HEK293 (cell line): ENCODE measurements at regions not wholly inside any gene's neighbourhood (a gene's known extent, or its start where the extent isn't known, plus 50 kb on each side); places are given as distances from the start of the nearest gene placed in this dataset.

Experiments
- CTCF ChIA-PET: fragments of 350-600 bp; formaldehyde crosslinking; extraction: SDS; loops from one replicate; lab custom pipeline; 2021; ENCODE audit warnings: antibody characterized with exemption; lab: Yijun Ruan, JAX
- POLR2A ChIA-PET: fragments of 300-600 bp; formaldehyde crosslinking; extraction: SDS; loops from one replicate; lab custom pipeline; 2020; ENCODE audit warnings: antibody characterized with exemption, inconsistent platforms; lab: Yijun Ruan, JAX
- H3K27ac ChIP-seq: fragments of 200-500 bp; sonication (Bioruptor generic); 2 replicates; pipeline ENCODE4 v1.5.1; 2014; ENCODE audit warnings: low read depth, low read length, control low read depth, inconsistent platforms; ENCODE audit errors: extremely low read depth
- H3K36me3 ChIP-seq, 2 experiments: fragments of 200-500 bp in 1 of 2; sonication (Bioruptor generic) in 1 of 2; 1 replicate in 1 of 2; 2 replicates in 1 of 2; pipeline ENCODE4 v1.5.1; 2014 to 2017; ENCODE audit warnings: inconsistent platforms in 2 of 2, low read length in 2 of 2; ENCODE audit not compliant: control insufficient read depth in 2 of 2, insufficient read depth in 1 of 2
- H3K4me1 ChIP-seq: fragments of 200-500 bp; sonication (Bioruptor generic); 2 replicates; pipeline ENCODE4 v1.5.1; 2014; ENCODE audit warnings: mild to moderate bottlenecking, low read length, inconsistent platforms; ENCODE audit not compliant: control insufficient read depth, insufficient read depth
- H3K4me3 ChIP-seq: 2 replicates; pipeline ENCODE4 v1.5.1; 2011; ENCODE audit warnings: low read depth, mild to moderate bottlenecking, control low read depth, low read length, moderate library complexity
- H3K9me3 ChIP-seq: fragments of 200-500 bp; sonication (Bioruptor generic); 2 replicates; pipeline ENCODE4 v1.5.1; 2014; ENCODE audit warnings: low read depth, low read length, inconsistent platforms; ENCODE audit not compliant: control insufficient read depth, insufficient read depth
- SP2 ChIP-seq: fragments of 450-650 bp; formaldehyde crosslinking; IDR thresholded peaks from 2 replicates; pipeline ENCODE4 v1.5.1; 2016; ENCODE audit warnings: missing biosample characterization, missing genetic modification characterization
- YY2 ChIP-seq: fragments of 450-650 bp; formaldehyde crosslinking; IDR thresholded peaks from 2 replicates; pipeline ENCODE4 v1.5.1; 2016; ENCODE audit warnings: missing biosample characterization, missing genetic modification characterization
- ZFP37 ChIP-seq: fragments of 450-650 bp; formaldehyde crosslinking; IDR thresholded peaks from 2 replicates; pipeline ENCODE4 v1.5.1; 2016; ENCODE audit warnings: missing biosample characterization, missing genetic modification characterization
- ZNF155 ChIP-seq: fragments of 450-650 bp; formaldehyde crosslinking; IDR thresholded peaks from 2 replicates; pipeline ENCODE4 v1.5.1; 2016; ENCODE audit warnings: missing biosample characterization, missing genetic modification characterization
- ZNF302 ChIP-seq: fragments of 450-650 bp; formaldehyde crosslinking; IDR thresholded peaks from 2 replicates; pipeline ENCODE4 v1.5.1; 2016; ENCODE audit warnings: missing biosample characterization, missing genetic modification characterization, low read depth
- ZNF324 ChIP-seq: fragments of 450-650 bp; formaldehyde crosslinking; IDR thresholded peaks from 2 replicates; pipeline ENCODE4 v1.5.1; 2016; ENCODE audit warnings: missing biosample characterization, missing genetic modification characterization
- ZNF473 ChIP-seq: fragments of 450-650 bp; formaldehyde crosslinking; IDR thresholded peaks from 2 replicates; pipeline ENCODE4 v1.5.1; 2017; ENCODE audit warnings: missing biosample characterization, missing genetic modification characterization
- ZNF501 ChIP-seq: fragments of 450-650 bp; formaldehyde crosslinking; IDR thresholded peaks from 2 replicates; pipeline ENCODE4 v1.5.1; 2016; ENCODE audit warnings: missing biosample characterization, missing genetic modification characterization
- ZNF514 ChIP-seq: fragments of 450-650 bp; formaldehyde crosslinking; IDR thresholded peaks from 2 replicates; pipeline ENCODE4 v1.5.1; 2016; ENCODE audit warnings: missing biosample characterization, missing genetic modification characterization
- ZNF529 ChIP-seq: fragments of 450-650 bp; formaldehyde crosslinking; IDR thresholded peaks from 2 replicates; pipeline ENCODE4 v1.5.1; 2017; ENCODE audit warnings: missing genetic modification characterization, missing biosample characterization; ENCODE audit not compliant: insufficient replicate concordance
- ZNF544 ChIP-seq: fragments of 450-650 bp; formaldehyde crosslinking; IDR thresholded peaks from 2 replicates; pipeline ENCODE4 v1.5.0; 2017; ENCODE audit warnings: missing biosample characterization, missing genetic modification characterization
- ZNF558 ChIP-seq: fragments of 450-650 bp; formaldehyde crosslinking; IDR thresholded peaks from 2 replicates; pipeline ENCODE4 v1.5.1; 2016; ENCODE audit warnings: missing biosample characterization, missing genetic modification characterization
- ZNF777 ChIP-seq: fragments of 450-650 bp; formaldehyde crosslinking; IDR thresholded peaks from 2 replicates; pipeline ENCODE4 v1.5.1; 2017; ENCODE audit warnings: missing biosample characterization, missing genetic modification characterization, borderline replicate concordance
- TF ChIP-seq, protein P1 (sequence below): fragments of 450-650 bp; formaldehyde crosslinking; conservative IDR thresholded peaks from 2 replicates; pipeline ENCODE4 v1.5.1; 2016; ENCODE audit warnings: low read depth, missing biosample characterization, missing genetic modification characterization
- TF ChIP-seq, protein P2 (sequence below): fragments of 450-650 bp; formaldehyde crosslinking; IDR thresholded peaks from 2 replicates; pipeline ENCODE4; 2016; ENCODE audit warnings: missing biosample characterization, missing genetic modification characterization
- TF ChIP-seq, protein P3 (sequence below): fragments of 450-650 bp; formaldehyde crosslinking; IDR thresholded peaks from 2 replicates; pipeline ENCODE4 v1.5.1; 2016; ENCODE audit warnings: missing biosample characterization, missing genetic modification characterization
- TF ChIP-seq, protein P4 (sequence below): fragments of 450-650 bp; formaldehyde crosslinking; IDR thresholded peaks from 2 replicates; pipeline ENCODE4 v1.5.1; 2016; ENCODE audit warnings: missing biosample characterization, missing genetic modification characterization, borderline replicate concordance

DNA sequence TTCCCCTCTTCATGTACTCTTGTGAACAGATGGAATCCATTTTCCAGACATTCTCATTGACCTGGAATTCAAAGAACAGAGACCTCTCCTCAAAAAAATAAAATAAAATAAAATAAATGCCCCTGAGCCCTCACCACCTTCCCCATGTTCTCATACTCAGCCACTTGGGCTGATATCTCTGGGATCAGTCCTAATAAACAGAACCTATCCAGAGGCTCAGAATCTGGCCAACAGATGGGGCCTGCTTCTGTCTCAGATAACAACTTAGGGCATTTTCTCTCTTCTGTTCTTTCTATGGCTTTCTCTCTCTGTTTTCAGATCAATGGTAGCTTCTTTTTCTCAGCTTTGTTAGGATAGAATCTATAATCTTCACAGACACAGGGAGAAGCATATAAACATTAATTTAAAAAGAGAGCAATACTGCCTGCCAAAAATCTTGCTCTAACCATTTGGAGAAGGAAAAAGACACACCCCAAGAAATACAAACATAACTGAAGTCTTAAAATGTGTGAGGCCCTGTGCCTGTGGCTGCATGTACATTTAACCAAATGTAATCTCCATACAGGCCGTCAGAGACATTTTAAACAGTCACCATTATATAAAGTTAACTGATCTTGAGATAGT is 907.1 kb downstream of the FAT4 start:
- Histone ChIP-seq H3K27ac (no peak overlapping the region), H3K9me3 (no peaks in the 10 kb centered on the region), H3K4me1 (no peaks in the 10 kb centered on the region), H3K36me3 (no peaks in the 10 kb centered on the region), H3K4me3 (no peak overlapping the region)
- no peak for TF ChIP-seq YY2 (tag by site-specific recombination)
- TF ChIP-seq ZNF324, result no peak
- no peak for TF ChIP-seq ZNF501
- TF ChIP-seq, protein P1, sequence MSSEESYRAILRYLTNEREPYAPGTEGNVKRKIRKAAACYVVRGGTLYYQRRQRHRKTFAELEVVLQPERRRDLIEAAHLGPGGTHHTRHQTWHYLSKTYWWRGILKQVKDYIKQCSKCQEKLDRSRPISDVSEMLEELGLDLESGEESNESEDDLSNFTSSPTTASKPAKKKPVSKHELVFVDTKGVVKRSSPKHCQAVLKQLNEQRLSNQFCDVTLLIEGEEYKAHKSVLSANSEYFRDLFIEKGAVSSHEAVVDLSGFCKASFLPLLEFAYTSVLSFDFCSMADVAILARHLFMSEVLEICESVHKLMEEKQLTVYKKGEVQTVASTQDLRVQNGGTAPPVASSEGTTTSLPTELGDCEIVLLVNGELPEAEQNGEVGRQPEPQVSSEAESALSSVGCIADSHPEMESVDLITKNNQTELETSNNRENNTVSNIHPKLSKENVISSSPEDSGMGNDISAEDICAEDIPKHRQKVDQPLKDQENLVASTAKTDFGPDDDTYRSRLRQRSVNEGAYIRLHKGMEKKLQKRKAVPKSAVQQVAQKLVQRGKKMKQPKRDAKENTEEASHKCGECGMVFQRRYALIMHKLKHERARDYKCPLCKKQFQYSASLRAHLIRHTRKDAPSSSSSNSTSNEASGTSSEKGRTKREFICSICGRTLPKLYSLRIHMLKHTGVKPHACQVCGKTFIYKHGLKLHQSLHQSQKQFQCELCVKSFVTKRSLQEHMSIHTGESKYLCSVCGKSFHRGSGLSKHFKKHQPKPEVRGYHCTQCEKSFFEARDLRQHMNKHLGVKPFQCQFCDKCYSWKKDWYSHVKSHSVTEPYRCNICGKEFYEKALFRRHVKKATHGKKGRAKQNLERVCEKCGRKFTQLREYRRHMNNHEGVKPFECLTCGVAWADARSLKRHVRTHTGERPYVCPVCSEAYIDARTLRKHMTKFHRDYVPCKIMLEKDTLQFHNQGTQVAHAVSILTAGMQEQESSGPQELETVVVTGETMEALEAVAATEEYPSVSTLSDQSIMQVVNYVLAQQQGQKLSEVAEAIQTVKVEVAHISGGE (tag by site-specific recombination), result no peak
- TF ChIP-seq SP2 (tag by site-specific recombination), result no peak
- TF ChIP-seq, protein P2, sequence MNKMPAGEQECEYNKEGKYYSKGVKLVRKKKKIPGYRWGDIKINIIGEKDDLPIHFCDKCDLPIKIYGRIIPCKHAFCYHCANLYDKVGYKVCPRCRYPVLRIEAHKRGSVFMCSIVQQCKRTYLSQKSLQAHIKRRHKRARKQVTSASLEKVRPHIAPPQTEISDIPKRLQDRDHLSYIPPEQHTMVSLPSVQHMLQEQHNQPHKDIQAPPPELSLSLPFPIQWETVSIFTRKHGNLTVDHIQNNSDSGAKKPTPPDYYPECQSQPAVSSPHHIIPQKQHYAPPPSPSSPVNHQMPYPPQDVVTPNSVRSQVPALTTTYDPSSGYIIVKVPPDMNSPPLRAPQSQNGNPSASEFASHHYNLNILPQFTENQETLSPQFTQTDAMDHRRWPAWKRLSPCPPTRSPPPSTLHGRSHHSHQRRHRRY (tag by site-specific recombination), result no peak
- TF ChIP-seq ZNF155 (tag by site-specific recombination), result no peak
- no peak for TF ChIP-seq ZNF529 (tag by site-specific recombination)
- TF ChIP-seq, protein P3, sequence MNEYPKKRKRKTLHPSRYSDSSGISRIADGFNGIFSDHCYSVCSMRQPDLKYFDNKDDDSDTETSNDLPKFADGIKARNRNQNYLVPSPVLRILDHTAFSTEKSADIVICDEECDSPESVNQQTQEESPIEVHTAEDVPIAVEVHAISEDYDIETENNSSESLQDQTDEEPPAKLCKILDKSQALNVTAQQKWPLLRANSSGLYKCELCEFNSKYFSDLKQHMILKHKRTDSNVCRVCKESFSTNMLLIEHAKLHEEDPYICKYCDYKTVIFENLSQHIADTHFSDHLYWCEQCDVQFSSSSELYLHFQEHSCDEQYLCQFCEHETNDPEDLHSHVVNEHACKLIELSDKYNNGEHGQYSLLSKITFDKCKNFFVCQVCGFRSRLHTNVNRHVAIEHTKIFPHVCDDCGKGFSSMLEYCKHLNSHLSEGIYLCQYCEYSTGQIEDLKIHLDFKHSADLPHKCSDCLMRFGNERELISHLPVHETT (tag by site-specific recombination), result no peak
- TF ChIP-seq ZNF473 (tag by site-specific recombination), result no peak
- TF ChIP-seq ZNF544 (tag by site-specific recombination), result no peak
- TF ChIP-seq, protein P4, sequence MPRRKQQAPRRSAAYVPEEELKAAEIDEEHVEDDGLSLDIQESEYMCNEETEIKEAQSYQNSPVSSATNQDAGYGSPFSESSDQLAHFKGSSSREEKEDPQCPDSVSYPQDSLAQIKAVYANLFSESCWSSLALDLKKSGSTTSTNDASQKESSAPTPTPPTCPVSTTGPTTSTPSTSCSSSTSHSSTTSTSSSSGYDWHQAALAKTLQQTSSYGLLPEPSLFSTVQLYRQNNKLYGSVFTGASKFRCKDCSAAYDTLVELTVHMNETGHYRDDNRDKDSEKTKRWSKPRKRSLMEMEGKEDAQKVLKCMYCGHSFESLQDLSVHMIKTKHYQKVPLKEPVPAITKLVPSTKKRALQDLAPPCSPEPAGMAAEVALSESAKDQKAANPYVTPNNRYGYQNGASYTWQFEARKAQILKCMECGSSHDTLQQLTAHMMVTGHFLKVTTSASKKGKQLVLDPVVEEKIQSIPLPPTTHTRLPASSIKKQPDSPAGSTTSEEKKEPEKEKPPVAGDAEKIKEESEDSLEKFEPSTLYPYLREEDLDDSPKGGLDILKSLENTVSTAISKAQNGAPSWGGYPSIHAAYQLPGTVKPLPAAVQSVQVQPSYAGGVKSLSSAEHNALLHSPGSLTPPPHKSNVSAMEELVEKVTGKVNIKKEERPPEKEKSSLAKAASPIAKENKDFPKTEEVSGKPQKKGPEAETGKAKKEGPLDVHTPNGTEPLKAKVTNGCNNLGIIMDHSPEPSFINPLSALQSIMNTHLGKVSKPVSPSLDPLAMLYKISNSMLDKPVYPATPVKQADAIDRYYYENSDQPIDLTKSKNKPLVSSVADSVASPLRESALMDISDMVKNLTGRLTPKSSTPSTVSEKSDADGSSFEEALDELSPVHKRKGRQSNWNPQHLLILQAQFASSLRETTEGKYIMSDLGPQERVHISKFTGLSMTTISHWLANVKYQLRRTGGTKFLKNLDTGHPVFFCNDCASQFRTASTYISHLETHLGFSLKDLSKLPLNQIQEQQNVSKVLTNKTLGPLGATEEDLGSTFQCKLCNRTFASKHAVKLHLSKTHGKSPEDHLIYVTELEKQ (tag by site-specific recombination), result no peak
- no peak for TF ChIP-seq ZFP37 (tag by site-specific recombination)
- TF ChIP-seq ZNF514, result no peak
- no peak for TF ChIP-seq ZNF302
- TF ChIP-seq ZNF777 (tag by site-specific recombination), result no peak
- TF ChIP-seq ZNF558 (tag by site-specific recombination), result no peak
- CTCF ChIA-PET, result no interaction called here
- POLR2A ChIA-PET, result no interaction called here
